ELF-1 (cell line): ENCODE measurements at regions not wholly inside any gene's neighbourhood (a gene's known extent, or its start where the extent isn't known, plus 50 kb on each side); places are given as distances from the start of the nearest gene placed in this dataset.
"Not testable (repeated sequence)": the region's sequence is repeated elsewhere in the genome, so short reads cannot be mapped to it uniquely, and the experiment has no call there.

Source experiments
- DNase-seq: peaks from one replicate; pipeline ENCODE4 v3.0.0-alpha.2; 2016; ENCODE audit warnings: low read depth, low spot score

DNA sequence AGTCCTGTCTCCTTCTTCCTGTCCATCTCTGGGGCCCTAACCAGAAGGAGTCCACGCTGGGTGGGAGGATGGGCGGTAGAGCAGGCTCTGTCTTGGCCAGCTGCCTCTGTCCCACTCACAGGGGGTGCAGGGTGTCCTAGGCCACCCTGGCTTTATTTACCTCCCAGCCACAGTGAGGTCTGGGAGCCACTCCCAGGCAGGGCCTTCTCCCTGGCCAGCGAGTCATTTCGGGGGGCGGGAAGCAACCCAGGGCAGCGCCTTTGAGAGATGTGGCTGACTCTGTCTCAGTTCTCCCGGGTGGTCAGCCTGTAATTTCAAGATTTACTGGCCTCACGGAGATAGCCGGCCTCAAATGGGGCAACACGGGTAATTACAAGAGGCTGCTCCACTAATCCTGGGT, 67.4 kb upstream of the PTCH1 start:
- DNase-seq, result no peak

GRCh38 chr9:95581900-95582299, 65.1 kb upstream of the PTCH1 start:
- peak; percentile 89 for DNase-seq

GRCh38 chr9:95580812-95581761, 64.3 kb upstream of the PTCH1 start:
- peak; percentile 83 for DNase-seq

DNA sequence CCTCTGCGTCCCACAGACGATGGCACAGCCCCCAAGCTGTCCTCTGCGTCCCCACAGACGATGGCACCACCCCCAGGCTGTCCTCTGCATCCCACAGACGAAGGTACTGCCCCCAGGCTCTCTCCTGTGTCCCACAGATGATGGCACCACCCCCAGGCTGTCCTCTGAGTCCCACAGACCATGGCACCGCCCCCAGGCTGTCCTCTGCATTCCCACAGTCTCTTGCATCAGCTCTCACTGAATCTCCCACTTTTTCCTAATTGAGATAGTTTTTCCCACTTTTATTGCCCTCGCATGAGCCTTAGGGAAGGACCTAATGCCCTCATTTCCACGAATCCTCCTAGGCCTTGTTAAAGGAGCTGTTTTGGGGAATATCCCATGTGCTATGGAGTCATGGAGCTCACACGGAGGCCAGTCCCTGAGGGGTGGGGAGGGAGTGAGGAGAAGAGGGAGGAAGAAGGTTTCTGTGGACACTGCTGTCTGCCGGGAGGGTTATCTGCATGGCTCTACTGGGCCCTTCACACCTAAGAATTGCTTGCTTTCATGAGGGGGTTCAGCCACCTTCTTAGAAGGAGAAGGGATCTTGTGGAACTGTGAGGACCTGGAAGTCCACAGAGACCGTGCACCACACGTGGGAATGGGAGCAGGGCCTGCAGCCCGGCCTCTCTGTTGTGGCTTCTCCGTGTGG, 58.2 kb upstream of the PTCH1 start:
- no peak for DNase-seq

DNA sequence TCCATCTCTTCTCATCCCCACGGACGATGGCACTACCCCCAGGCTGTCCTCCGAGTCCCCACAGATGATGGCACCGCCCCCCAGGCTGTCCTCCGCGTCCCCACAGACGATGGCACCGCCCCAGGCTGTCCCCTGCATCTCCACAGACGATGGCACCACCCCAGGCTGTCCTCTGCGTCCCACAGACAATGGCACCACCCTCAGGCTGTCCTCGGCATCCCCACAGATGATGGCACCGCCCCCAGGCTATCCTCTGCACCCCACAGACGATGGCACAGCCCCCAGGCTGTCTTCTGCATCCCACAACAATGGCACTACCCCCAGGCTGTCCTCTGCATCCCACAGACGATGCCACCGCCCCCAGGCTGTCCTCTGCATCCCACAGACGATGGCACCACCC, 57.4 kb upstream of the PTCH1 start:
- no peak for DNase-seq

- DNase-seq, result peak; percentile 81
These were observed 56.7 kb upstream of the PTCH1 start for GRCh38 chr9:95573463-95573862.

DNA sequence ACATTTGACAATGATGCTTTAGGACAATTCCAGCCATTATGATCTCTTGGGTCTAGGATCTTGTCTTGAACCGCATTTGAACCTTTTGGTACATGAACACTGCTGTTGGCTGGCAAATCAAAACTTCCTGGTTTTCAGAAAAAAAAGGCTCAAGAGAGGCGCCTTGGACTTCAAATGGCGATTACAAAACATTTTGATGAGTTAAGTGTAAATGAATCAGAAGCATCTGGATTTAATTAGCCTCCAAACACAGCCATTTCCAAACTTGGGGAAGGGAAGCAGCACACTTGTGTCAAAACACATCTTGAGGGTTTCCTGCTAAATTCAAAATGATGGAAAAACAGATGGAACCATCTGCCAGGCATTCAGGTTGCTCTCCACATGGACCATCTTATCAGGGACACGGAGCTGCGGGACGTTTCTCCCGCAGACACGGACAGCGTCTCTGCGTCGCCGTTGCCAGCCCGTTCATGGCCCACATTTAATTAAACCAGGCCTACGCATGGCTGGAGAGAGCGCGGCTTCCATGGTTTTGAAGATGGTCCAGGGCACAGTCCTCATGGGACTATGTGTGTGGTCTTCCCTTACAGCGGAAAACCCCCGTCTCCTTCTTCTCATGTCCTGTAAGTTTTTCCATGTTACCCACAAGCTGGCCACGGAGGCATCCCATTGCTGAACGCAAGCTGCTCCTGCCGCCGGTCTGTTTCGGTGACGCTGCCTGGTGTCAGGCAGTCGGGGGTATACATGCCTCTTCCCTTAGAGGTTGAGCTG, 55.8 kb upstream of the PTCH1 start:
- no peak for DNase-seq

GRCh38 chr9:95570646-95571045, 53.9 kb upstream of the PTCH1 start:
- DNase-seq, result peak; percentile 67

DNA sequence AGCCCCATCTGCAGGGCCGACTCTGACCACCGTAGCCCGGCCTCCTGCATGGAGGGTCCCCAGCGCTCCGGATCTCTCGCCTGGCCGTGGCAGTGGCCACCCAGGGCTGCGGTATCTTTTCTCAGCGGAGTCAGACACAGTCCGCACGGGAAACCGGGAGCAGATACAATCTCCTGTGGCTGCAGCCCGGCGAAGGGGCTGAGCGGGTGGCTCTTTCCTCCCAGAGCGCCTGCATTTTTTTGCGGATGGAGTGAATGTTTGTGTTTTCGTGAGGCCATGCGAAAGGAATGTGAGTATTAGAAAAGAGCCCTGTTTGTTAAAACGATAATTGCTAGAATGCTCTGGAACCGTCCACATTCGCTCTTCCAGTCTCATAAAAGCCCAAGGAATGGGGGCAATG, 53.4 kb upstream of the PTCH1 start:
- peak; percentile 69 for DNase-seq

- not testable (repeated sequence) for DNase-seq
These were observed 52.0 kb upstream of the PTCH1 start for GRCh38 chr9:95568735-95569134.
